ENCODE measurements at regions not wholly inside any gene's neighbourhood (a gene's known extent, or its start where the extent isn't known, plus 50 kb on each side); places are given as distances from the start of the nearest gene placed in this dataset.
A peak's percentile ranks its signal among the peaks of the same experiment; 100 is the strongest.

DNA sequence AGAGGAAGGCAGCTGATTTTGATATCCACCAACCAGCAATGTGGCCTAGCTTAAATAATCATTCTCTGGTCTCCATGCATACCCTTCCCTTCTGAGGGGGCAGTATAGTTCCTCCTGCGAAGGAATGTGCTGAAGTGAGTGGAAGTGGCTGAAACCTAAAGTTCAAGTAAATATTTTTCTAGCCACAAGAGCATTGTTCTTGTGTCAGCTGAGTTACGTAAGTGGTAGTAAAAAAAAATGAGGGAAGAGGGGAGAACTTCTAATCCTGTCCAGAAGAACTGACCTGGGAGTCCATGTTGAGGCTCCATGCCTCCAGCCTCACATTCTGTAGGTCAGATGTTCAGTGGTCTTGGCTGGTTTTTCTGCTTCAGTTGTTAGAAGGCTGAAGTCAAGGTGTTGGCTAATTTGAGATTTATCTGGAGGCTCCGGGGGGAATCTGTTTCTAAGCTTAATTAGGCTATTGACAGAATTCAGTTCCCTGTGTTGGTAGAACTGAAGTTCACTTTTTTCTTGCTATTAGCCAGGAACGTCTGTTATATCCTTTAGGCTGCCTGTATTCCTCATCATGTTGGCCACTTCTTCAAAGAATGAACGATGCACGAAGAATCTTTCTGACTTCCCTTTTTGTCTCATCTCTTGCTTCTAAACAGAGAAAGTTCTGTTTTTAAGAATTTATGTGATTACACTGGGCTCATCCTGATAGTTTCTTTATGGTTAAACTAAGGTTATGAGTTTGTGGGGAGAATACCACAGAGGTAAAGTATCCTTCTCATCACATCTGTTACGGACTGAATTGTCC lies 207.1 kb upstream of the PRSS16 start (continued):
- TF ChIP-seq NFE2L1 (CRISPR knock-in tag; IDR thresholded peaks at IDR 0.05; ENCODE audit: borderline replicate concordance) = no peak
- no peak for TF ChIP-seq ADNP (CRISPR knock-in tag; IDR thresholded peaks at IDR 0.05)
- TF ChIP-seq, protein P1, sequence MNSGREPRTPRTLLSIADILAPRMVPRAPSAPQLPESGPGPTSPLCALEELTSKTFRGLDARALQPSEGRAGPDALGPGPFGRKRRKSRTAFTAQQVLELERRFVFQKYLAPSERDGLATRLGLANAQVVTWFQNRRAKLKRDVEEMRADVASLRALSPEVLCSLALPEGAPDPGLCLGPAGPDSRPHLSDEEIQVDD (CRISPR knock-in tag; IDR thresholded peaks at IDR 0.05; ENCODE audit: borderline replicate concordance) = no peak
- no peak for TF ChIP-seq ZNF597 (CRISPR knock-in tag; IDR thresholded peaks at IDR 0.05)
- TF ChIP-seq, protein P2, sequence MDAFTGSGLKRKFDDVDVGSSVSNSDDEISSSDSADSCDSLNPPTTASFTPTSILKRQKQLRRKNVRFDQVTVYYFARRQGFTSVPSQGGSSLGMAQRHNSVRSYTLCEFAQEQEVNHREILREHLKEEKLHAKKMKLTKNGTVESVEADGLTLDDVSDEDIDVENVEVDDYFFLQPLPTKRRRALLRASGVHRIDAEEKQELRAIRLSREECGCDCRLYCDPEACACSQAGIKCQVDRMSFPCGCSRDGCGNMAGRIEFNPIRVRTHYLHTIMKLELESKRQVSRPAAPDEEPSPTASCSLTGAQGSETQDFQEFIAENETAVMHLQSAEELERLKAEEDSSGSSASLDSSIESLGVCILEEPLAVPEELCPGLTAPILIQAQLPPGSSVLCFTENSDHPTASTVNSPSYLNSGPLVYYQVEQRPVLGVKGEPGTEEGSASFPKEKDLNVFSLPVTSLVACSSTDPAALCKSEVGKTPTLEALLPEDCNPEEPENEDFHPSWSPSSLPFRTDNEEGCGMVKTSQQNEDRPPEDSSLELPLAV (CRISPR knock-in tag; conservative IDR thresholded peaks at IDR 0.05; ENCODE audit: low read depth) = no peak
- TF ChIP-seq TSC22D2 (CRISPR knock-in tag; IDR thresholded peaks at IDR 0.05; ENCODE audit: borderline replicate concordance) = no peak
- TF ChIP-seq BATF2 (CRISPR knock-in tag; IDR thresholded peaks at IDR 0.05) = no peak
- TF ChIP-seq MXD1 (CRISPR knock-in tag; IDR thresholded peaks at IDR 0.05) = no peak
- no peak for TF ChIP-seq ZNF883 (CRISPR knock-in tag; IDR thresholded peaks at IDR 0.05; ENCODE audit: not compliant biosample characterization)
- no peak for TF ChIP-seq MAFF (IDR thresholded peaks at IDR 0.05; ENCODE audit: low read depth, low read length)
- TF ChIP-seq, protein P3, sequence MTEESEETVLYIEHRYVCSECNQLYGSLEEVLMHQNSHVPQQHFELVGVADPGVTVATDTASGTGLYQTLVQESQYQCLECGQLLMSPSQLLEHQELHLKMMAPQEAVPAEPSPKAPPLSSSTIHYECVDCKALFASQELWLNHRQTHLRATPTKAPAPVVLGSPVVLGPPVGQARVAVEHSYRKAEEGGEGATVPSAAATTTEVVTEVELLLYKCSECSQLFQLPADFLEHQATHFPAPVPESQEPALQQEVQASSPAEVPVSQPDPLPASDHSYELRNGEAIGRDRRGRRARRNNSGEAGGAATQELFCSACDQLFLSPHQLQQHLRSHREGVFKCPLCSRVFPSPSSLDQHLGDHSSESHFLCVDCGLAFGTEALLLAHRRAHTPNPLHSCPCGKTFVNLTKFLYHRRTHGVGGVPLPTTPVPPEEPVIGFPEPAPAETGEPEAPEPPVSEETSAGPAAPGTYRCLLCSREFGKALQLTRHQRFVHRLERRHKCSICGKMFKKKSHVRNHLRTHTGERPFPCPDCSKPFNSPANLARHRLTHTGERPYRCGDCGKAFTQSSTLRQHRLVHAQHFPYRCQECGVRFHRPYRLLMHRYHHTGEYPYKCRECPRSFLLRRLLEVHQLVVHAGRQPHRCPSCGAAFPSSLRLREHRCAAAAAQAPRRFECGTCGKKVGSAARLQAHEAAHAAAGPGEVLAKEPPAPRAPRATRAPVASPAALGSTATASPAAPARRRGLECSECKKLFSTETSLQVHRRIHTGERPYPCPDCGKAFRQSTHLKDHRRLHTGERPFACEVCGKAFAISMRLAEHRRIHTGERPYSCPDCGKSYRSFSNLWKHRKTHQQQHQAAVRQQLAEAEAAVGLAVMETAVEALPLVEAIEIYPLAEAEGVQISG (CRISPR knock-in tag; IDR thresholded peaks at IDR 0.05) = no peak
- TF ChIP-seq XRCC5 (optimal IDR thresholded peaks at IDR 0.05; ENCODE audit: low read length) = no peak
- TF ChIP-seq ZNF615 (CRISPR knock-in tag; IDR thresholded peaks at IDR 0.05; ENCODE audit: borderline replicate concordance) = no peak
- no peak for TF ChIP-seq ZBTB42 (CRISPR knock-in tag; IDR thresholded peaks at IDR 0.05)
- no peak for TF ChIP-seq ZNF780A (CRISPR knock-in tag; IDR thresholded peaks at IDR 0.05)
- TF ChIP-seq CTCF (CRISPR knock-in tag; IDR thresholded peaks at IDR 0.05) = peak; percentile 42
- no peak for TF ChIP-seq GABPB1 (CRISPR knock-in tag; IDR thresholded peaks at IDR 0.05)
- TF ChIP-seq SRY (CRISPR knock-in tag; IDR thresholded peaks at IDR 0.05) = no peak
- no peak for TF ChIP-seq AHR (CRISPR knock-in tag; IDR thresholded peaks at IDR 0.05)
- TF ChIP-seq TGIF2 (CRISPR knock-in tag; IDR thresholded peaks at IDR 0.05) = no peak
- TF ChIP-seq NFKB2 (CRISPR knock-in tag; IDR thresholded peaks at IDR 0.05; ENCODE audit: borderline replicate concordance) = no peak

Data from HepG2 (cell line).